HCEC 1CT (cell line): ENCODE measurements at regions not wholly inside any gene's neighbourhood (a gene's known extent, or its start where the extent isn't known, plus 50 kb on each side); places are given as distances from the start of the nearest gene placed in this dataset.

Source experiments
- DNase-seq: peaks from one replicate; pipeline ENCODE4 v3.0.0-alpha.2; 2017

- no peak for DNase-seq
Measured at GRCh38 chr6:67292169-67292568, 1342.9 kb upstream of the ADGRB3 start.

GRCh38 chr6:67287566-67287965 is 1347.5 kb upstream of the ADGRB3 start:
- peak; percentile 11 for DNase-seq

- no peak for DNase-seq
Measured at GRCh38 chr6:67285770-67286495, 1349.1 kb upstream of the ADGRB3 start.

- no peak for DNase-seq
Measured at GRCh38 chr6:67277312-67277711, 1357.8 kb upstream of the ADGRB3 start.

GRCh38 chr6:67265996-67266921 is 1368.8 kb upstream of the ADGRB3 start:
- DNase-seq: no peak

- DNase-seq: no peak
Measured at GRCh38 chr6:67252663-67253062, 1382.4 kb upstream of the ADGRB3 start.

GRCh38 chr6:67248077-67248476 is 1387.0 kb upstream of the ADGRB3 start:
- DNase-seq: no peak

- no peak for DNase-seq
Measured at GRCh38 chr6:67244037-67244436, 1391.0 kb upstream of the ADGRB3 start.

- DNase-seq: no peak
Measured at GRCh38 chr6:67237277-67237676, 1397.8 kb upstream of the ADGRB3 start.

- DNase-seq: no peak
Measured at GRCh38 chr6:67231092-67231491, 1404.0 kb upstream of the ADGRB3 start.

GRCh38 chr6:67224989-67225388 is 1410.1 kb upstream of the ADGRB3 start:
- no peak for DNase-seq

- DNase-seq: peak; percentile 54
Measured at GRCh38 chr6:67221226-67221625, 1413.9 kb upstream of the ADGRB3 start.

- no peak for DNase-seq
Measured at GRCh38 chr6:67219346-67219745, 1415.7 kb upstream of the ADGRB3 start.

GRCh38 chr6:67212584-67212983 is 1422.5 kb upstream of the ADGRB3 start:
- no peak for DNase-seq

GRCh38 chr6:67210450-67210849 is 1424.6 kb upstream of the ADGRB3 start:
- peak; percentile 37 for DNase-seq

GRCh38 chr6:67201563-67201962 is 1433.5 kb upstream of the ADGRB3 start:
- no peak for DNase-seq

GRCh38 chr6:67200626-67201403 is 1434.3 kb upstream of the ADGRB3 start:
- DNase-seq: no peak

GRCh38 chr6:67199425-67199824 is 1435.7 kb upstream of the ADGRB3 start:
- no peak for DNase-seq

GRCh38 chr6:67190733-67191132 is 1444.3 kb upstream of the ADGRB3 start:
- no peak for DNase-seq

- no peak for DNase-seq
Measured at GRCh38 chr6:67184405-67184804, 1450.7 kb upstream of the ADGRB3 start.

- no peak for DNase-seq
Measured at GRCh38 chr6:67175101-67175500, 1460.0 kb upstream of the ADGRB3 start.

- DNase-seq: no peak
Measured at GRCh38 chr6:67165606-67166005, 1458.6 kb upstream of the EYS start.

GRCh38 chr6:67160820-67161219 is 1453.8 kb upstream of the EYS start:
- no peak for DNase-seq
